ENCODE measurements at regions not wholly inside any gene's neighbourhood (a gene's known extent, or its start where the extent isn't known, plus 50 kb on each side); places are given as distances from the start of the nearest gene placed in this dataset.

DNA sequence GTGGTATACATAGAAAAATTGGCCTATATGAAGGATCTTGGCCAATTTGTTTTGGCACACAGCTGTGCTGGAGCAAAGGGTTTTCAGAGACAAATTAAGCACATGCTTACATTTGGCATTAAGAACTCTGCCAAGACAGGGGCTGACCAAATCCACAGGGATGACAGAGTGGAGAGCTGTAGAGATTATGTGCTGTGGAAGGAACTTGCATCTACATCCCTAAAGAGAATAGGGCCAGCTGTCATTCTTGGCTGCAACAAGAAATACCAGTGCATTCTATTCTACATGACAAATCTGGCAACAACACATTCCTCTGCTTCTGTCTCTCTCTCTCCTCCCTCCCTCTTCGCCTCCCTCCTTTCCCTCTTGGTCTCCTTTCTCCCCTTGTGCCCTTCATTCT lies 75.6 kb downstream of the POM121L12 start:
- TF ChIP-seq, protein P1, sequence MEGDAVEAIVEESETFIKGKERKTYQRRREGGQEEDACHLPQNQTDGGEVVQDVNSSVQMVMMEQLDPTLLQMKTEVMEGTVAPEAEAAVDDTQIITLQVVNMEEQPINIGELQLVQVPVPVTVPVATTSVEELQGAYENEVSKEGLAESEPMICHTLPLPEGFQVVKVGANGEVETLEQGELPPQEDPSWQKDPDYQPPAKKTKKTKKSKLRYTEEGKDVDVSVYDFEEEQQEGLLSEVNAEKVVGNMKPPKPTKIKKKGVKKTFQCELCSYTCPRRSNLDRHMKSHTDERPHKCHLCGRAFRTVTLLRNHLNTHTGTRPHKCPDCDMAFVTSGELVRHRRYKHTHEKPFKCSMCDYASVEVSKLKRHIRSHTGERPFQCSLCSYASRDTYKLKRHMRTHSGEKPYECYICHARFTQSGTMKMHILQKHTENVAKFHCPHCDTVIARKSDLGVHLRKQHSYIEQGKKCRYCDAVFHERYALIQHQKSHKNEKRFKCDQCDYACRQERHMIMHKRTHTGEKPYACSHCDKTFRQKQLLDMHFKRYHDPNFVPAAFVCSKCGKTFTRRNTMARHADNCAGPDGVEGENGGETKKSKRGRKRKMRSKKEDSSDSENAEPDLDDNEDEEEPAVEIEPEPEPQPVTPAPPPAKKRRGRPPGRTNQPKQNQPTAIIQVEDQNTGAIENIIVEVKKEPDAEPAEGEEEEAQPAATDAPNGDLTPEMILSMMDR (conservative IDR thresholded peaks at IDR 0.05 in 1 of 2, IDR thresholded peaks at IDR 0.05 in 1 of 2; ENCODE audit: extremely low read depth in 1 of 2, insufficient read depth in 1 of 2, low read depth in 1 of 2, low read length in 2 of 2): no peak
- TF ChIP-seq EZH2 (IDR thresholded peaks at IDR 0.05; ENCODE audit: borderline replicate concordance, low read length): no peak

Data from mammary epithelial cell (primary cell).